Endodermal cell (in vitro differentiated cells): ENCODE measurements at regions not wholly inside any gene's neighbourhood (a gene's known extent, or its start where the extent isn't known, plus 50 kb on each side); places are given as distances from the start of the nearest gene placed in this dataset.

Experiments
- DNase-seq: peaks from one replicate; pipeline ENCODE4 v3.0.0-alpha.2; 2017
- H3K27ac ChIP-seq: 2 replicates; pipeline ENCODE4 v1.5.1; 2013; ENCODE audit warnings: mild to moderate bottlenecking, low read depth, low read length, moderate library complexity
- H3K27me3 ChIP-seq: 2 replicates; pipeline ENCODE4 v1.6.1; 2013; ENCODE audit warnings: mild to moderate bottlenecking, low read length, moderate library complexity; ENCODE audit not compliant: insufficient read depth, control insufficient read depth, poor library complexity, severe bottlenecking
- H3K36me3 ChIP-seq: 2 replicates; pipeline ENCODE4 v1.7.0; 2013; ENCODE audit warnings: mild to moderate bottlenecking, low read length, moderate library complexity; ENCODE audit not compliant: control insufficient read depth, insufficient read depth
- H3K4me1 ChIP-seq: one replicate; pipeline ENCODE4 v1.7.0; 2013; ENCODE audit warnings: low read length; ENCODE audit not compliant: control insufficient read depth, insufficient read depth
- H3K4me3 ChIP-seq: 2 replicates; pipeline ENCODE4 v1.5.1; 2013; ENCODE audit warnings: mild to moderate bottlenecking, low read length, moderate library complexity
- H3K9ac ChIP-seq: 2 replicates; pipeline ENCODE4 v1.6.1; 2013; ENCODE audit warnings: mild to moderate bottlenecking, low read length, moderate library complexity; ENCODE audit not compliant: poor library complexity, severe bottlenecking; ENCODE audit errors: extremely low read depth
- H3K9me3 ChIP-seq: 2 replicates; pipeline ENCODE4 v1.6.1; 2013; ENCODE audit warnings: mild to moderate bottlenecking, low read length, moderate library complexity; ENCODE audit not compliant: control insufficient read depth
- H3K27ac Mint-ChIP-seq: 2 replicates; pipeline ENCODE4 v1.8.0; 2020; ENCODE audit warnings: mixed read lengths
- H3K27me3 Mint-ChIP-seq: 2 replicates; pipeline ENCODE4 v1.8.0; 2021; ENCODE audit warnings: mild to moderate bottlenecking, mixed read lengths; ENCODE audit not compliant: insufficient read depth
- H3K36me3 Mint-ChIP-seq: 2 replicates; pipeline ENCODE4 v1.8.0; 2020; ENCODE audit warnings: low read depth, mixed read lengths
- H3K4me1 Mint-ChIP-seq: 2 replicates; pipeline ENCODE4 v1.8.0; 2020; ENCODE audit warnings: mixed read lengths
- H3K4me3 Mint-ChIP-seq: 2 replicates; pipeline ENCODE4 v1.8.0; 2020; ENCODE audit warnings: mild to moderate bottlenecking, moderate library complexity, mixed read lengths
- H3K9me3 Mint-ChIP-seq: 2 replicates; pipeline ENCODE4 v1.8.0; 2020; ENCODE audit warnings: mild to moderate bottlenecking, mixed read lengths
- CTCF ChIP-seq: fragments of 200-600 bp; sonication (generic); conservative IDR thresholded peaks from 2 replicates; pipeline ENCODE4 v1.5.0; 2021; ENCODE audit warnings: antibody characterized with exemption, mild to moderate bottlenecking
- WGBS, 2 experiments: methylation state at CpG; one replicate each; pipeline versions ENCODE4 v1.1.5 to v1.1.7; 2013; ENCODE audit warnings: missing lambda C conversion rate in 2 of 2, mixed read lengths in 1 of 2; ENCODE audit not compliant: insufficient coverage in 1 of 2, insufficient read length in 1 of 2; 5-methylcytosine and 5-hydroxymethylcytosine counted together

GRCh38 chr1:187948170-187948794 is 1119.5 kb downstream of the PLA2G4A start:
- H3K9ac ChIP-seq, result no peak overlapping the region
- Mint-ChIP-seq H3K36me3 (peaks cover 8% of the 10 kb centered on the region), H3K4me3 (no peak overlapping the region), H3K27me3 (no peaks in the 10 kb centered on the region), H3K27ac (no peak overlapping the region), H3K4me1 (no peaks in the 10 kb centered on the region), H3K9me3 (peaks cover 41% of the 10 kb centered on the region)
- no peak for TF ChIP-seq CTCF
- no peak overlapping the region for H3K27ac ChIP-seq
- H3K9me3 ChIP-seq, result peaks cover 27% of the 10 kb centered on the region
- WGBS, 2 experiments, result 97 to 100% methylated on average over 1 of the region's 1 CpG
- no peaks in the 10 kb centered on the region for H3K4me1 ChIP-seq
- no peaks in the 10 kb centered on the region for H3K27me3 ChIP-seq
- DNase-seq, result no peak
- H3K36me3 ChIP-seq, result no peaks in the 10 kb centered on the region
- no peak overlapping the region for H3K4me3 ChIP-seq

- Histone ChIP-seq H3K9me3 (peaks cover 27% of the 10 kb centered on the region), H3K9ac (no peak overlapping the region), H3K4me3 (no peak overlapping the region), H3K27me3 (no peaks in the 10 kb centered on the region), H3K36me3 (no peaks in the 10 kb centered on the region), H3K4me1 (no peaks in the 10 kb centered on the region), H3K27ac (no peak overlapping the region)
- no peak for TF ChIP-seq CTCF
- H3K4me1 Mint-ChIP-seq, result no peaks in the 10 kb centered on the region
- peaks cover 41% of the 10 kb centered on the region for H3K9me3 Mint-ChIP-seq
- no peaks in the 10 kb centered on the region for H3K27me3 Mint-ChIP-seq
- no CpG with 5 or more reads among the region's 1 CpG for WGBS, 2 experiments
- no peak overlapping the region for H3K4me3 Mint-ChIP-seq
- peaks cover 8% of the 10 kb centered on the region for H3K36me3 Mint-ChIP-seq
- no peak for DNase-seq
- no peak overlapping the region for H3K27ac Mint-ChIP-seq
Measured at GRCh38 chr1:187949567-187949966, 1120.8 kb downstream of the PLA2G4A start.

GRCh38 chr1:187951817-187952216 is 1123.1 kb downstream of the PLA2G4A start:
- Histone ChIP-seq H3K4me1 (no peaks in the 10 kb centered on the region), H3K27me3 (no peaks in the 10 kb centered on the region), H3K27ac (no peak overlapping the region), H3K9me3 (peaks cover 20% of the 10 kb centered on the region), H3K9ac (no peak overlapping the region), H3K4me3 (no peak overlapping the region), H3K36me3 (no peaks in the 10 kb centered on the region)
- peaks cover 5% of the 10 kb centered on the region for H3K36me3 Mint-ChIP-seq
- H3K4me3 Mint-ChIP-seq, result no peak overlapping the region
- H3K4me1 Mint-ChIP-seq, result no peaks in the 10 kb centered on the region
- H3K9me3 Mint-ChIP-seq, result peaks cover 29% of the 10 kb centered on the region
- H3K27ac Mint-ChIP-seq, result no peak overlapping the region
- no peaks in the 10 kb centered on the region for H3K27me3 Mint-ChIP-seq
- DNase-seq, result no peak
- TF ChIP-seq CTCF, result no peak
